GM19455 (cell line): ENCODE measurements at regions not wholly inside any gene's neighbourhood (a gene's known extent, or its start where the extent isn't known, plus 50 kb on each side); places are given as distances from the start of the nearest gene placed in this dataset.

Experiments used
- ATAC-seq: cut with Tn5 transposase; IDR thresholded peaks from one replicate; pipeline ENCODE4 v1.9.1; 2021; ENCODE audit not compliant: unreplicated experiment

DNA sequence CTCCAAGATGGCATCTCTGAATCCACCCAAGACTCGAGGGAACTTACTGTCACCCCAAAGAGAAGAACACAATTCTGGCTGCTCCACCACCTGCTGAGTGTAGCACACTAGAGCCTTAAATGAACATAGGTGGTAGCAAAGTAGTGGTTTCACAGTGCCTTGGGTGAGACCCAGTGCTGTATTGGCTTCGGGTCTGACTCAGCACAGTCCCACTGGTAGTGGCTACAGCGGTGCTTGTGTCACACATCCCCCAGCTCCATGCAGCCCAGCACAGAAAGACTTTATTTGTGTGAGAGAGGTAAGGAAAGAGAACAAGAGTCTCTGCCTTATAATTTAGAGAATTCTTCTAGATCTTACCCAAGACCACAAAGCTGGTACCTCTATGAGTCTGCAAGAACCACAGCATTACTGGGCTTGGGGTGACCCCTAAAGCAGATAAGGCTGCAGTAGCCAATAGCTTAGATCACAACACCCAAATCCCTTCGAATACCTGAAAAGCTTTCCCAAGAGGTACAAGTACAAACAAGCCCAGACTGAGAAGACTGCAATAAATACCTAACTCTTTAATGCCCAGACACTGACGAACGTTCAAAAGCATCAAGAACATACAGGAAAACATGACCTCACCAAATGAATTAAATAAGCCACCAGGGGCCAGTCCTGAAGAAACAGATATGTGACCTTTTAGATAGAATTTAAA is 83.3 kb upstream of the SLC38A4 start:
- no peak for ATAC-seq

DNA sequence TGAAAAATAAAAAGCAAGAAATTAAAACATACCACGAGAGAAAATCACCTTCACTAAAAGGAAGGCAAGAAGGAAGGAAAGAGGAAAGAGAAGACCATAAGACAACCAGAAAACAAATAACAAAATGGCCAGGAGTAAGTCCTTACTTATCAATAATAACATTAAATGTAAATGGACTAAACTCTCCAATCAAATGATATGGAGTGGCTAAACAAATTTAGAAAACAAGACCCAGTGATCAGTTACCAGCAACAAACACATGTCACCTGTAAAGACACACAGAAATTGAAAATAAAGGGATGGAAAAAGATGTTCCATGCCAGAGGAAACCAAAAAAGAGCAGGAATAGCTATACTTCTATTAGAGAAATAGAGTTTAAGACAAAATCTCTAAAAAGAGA is 85.0 kb upstream of the SLC38A4 start:
- no peak for ATAC-seq

DNA sequence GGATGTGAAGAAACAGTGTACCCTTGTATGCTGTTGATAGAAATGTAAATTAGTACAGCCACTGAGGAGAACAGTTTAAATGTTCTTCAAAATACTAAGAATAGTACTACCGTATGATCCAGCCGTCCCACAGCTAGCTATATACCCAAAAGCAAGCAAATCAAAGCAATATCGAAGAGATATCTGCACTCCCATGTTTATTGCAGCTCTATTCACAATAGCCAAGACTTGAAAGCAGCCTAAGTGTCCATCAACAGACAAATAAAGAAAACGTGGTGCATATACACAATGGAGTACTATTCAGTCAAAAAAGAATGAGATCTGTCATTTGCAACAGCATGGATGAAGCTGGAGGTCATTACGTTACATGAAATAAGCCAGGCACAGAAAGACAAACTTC is 88.5 kb upstream of the SLC38A4 start:
- no peak for ATAC-seq

DNA sequence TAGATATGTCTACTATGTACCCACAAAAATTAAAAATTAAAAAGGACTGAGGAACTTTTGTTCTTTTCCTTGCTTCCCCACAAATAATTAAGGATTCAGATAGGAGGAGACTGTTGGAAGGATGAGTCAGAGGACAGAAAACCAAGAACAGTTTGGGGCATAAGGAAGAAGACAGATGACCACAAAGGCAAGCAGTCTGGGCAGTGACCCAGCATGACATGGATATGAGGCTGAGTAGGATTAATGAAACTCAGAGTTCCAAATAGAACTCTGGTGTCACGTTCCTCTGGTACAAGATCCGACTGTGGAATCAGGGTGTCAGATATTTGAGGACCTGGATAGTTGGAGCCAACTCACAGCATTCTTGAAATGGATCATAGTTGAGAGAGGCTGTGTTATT is 89.3 kb upstream of the SLC38A4 start:
- no peak for ATAC-seq

DNA sequence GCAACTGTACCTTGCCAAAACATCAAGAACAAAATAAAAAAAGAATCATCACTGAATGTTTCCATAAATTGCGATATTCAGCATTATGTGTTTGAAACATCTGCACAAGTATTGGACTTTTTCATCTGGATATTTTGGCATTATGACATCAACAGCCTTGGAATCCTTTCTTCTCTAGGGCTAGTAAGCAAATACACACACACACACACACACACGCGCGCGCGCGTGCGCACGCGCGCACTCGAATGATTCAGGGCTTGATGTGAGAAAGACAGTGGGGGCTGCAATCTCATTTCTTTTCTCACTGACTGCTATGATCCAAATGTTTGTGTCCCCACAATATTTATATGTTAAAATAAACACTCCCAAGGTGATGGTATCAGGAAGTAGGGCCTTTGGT is 90.0 kb upstream of the SLC38A4 start:
- ATAC-seq = no peak

DNA sequence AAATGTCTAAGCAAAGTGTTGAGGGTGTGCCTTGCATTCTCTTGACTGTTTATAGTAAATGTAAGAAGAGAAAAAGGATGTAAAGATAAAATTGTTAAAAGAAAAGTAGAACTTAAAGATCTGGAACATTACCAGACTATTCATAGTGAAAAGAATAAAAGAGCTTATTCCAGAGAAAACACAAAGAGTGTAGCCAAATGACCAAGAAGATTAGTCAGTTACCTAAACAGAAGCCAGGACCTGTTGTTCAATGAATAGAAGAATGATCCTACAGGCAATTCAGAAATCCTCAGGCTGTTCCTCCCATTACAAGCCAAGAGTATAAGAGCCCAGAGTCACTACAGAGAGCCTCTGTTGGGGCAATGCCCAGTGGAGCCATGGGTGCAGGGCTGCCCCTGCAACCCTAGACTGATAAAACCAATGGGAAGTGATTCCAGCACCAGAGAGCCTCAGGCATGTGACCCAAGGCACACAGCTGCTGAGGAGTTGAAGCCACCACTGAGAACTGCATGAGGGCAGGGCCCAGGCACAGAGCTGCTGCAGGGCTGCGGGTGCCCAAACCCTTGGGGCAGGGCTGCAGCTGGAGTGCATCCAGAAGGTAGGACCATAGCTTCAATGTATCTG is 91.1 kb upstream of the SLC38A4 start:
- ATAC-seq = no peak

DNA sequence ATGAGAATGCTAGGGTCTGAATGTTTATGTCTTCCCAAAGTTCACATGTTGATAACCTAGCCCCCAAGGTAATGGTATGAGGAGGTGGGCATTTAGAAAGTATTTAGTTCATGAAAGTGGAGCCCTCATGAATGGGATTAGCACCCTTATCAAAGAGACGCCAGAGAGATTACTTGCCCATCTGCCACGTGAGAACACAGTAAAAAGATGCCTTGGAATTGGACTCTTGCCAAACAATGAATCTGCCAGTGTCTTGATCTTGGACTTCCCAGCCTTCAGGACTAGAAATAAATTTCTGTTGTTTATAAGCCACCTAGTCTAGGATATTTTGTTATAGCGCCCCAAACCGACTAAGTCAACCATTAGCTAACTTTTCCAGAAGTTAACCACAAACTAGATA is 92.0 kb upstream of the SLC38A4 start:
- ATAC-seq = no peak

DNA sequence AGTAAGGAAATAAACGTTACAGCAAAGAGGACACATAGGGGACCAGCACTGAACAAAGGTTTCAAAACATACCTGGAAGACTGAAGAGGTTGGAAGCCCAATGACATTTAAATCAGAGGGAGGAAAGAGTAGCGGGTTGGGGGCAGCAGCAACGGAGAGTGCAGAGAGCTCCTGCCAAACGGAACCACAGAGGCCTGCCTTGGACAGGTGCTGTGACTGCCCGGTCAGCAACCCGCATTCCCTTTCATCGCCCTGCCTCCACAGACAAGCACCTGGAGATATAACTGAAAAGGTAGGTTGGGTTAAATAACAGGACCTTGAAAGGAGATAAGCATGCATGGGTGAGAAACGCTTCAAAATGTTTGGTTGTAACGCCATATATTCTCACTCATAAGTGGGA is 92.8 kb upstream of the SLC38A4 start:
- ATAC-seq = no peak

DNA sequence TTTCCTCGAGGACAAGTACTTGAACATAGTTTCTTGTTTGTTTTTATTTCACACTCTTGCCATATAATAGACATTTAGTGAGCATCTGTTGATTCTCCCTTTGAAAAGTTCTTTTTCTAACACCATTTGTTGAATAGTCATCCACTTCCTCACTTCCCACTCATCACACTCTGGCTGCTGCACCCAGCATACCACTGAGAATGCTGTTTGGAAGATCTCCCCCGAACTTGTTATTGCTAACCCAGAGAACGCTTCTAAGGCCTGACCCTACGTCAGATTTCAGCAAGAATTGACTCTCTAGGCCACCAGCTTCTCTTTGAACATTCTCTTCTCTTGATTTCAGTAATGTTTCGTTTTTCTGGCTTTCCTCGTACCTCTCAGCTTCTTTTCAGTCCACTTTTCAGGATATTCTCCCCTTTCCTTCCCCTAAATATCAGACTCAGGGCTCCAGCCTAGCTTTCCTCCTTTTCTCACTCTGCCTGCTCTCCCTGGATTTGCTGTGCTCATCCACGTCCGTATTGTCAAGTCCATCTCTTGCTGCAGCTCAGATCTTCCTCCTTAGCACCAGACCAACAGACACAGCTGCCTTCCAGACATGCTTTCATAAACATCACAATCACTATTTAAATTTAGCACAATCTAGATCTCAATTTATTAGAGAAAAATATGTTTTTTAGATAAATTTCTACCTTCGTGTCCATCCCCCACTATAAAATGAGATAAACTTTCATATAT is 94.0 kb upstream of the SLC38A4 start:
- ATAC-seq = no peak

DNA sequence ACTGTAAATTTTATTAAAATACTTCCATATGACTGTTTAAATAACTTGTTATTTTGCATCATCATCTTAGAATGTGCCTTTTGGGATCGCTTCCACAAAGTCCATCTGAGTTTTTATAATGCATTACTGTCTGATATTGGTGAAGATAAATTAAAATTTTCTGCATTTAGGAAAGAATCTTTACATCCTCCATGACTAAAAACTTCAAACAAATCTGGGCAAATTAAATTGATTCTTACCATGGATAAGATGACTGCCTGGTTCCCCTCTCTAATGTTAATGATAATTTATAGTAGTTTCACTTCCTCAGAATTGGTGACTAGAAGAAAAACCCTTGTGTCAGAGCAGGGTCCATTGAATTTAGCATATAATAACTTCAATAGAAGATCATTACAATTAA is 94.7 kb upstream of the SLC38A4 start:
- ATAC-seq = no peak

DNA sequence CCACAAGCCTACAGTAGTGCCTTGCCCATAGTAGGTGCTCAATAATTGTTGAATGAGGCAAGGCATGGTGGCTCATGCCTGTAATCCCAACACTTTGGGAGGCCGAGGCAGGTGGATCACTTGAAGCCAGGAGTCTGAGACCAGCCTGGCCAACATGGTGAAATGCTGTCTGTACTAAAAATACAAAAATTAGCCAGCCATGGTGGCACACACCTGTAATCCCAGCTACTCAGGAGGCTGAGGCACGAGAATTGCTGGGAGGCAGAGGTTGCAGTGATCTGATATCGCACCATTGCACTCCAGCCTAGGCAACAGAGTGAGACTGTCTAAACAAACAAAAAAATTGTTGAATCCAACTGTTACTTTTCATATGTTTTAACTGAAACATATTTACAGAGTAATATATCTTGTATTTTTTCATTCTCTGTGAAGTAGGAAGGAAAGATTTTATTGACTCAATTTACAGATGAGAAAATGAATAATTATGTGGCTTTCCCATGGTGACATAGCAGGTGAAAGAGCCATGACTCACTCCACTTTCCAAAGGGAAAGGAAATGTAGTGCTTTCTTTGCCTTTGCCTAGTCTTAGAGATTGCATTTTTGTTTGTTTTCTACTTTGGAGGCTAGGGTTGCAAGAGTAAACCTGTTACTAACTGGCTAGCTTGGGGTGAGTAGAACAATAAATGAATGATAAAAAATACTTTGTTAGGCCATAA is 95.4 kb upstream of the SLC38A4 start:
- ATAC-seq = no peak

DNA sequence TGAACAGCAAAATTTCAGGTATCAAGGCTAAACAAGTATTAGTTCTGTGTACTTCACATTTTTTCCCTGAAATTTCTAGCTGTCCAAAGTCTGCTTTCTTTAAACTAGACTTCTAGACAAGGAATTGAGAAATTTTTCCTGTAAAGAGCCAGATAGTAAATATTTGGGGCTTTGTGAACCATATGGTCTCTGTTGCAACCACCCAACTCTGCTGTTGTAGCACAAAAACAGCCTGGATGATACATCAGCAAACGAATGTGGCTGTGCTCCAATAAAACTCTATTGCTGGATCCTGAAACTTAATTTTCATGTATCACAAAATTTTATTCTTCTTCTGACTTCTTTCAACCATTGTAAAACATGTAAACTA is 96.0 kb upstream of the SLC38A4 start:
- ATAC-seq = no peak

DNA sequence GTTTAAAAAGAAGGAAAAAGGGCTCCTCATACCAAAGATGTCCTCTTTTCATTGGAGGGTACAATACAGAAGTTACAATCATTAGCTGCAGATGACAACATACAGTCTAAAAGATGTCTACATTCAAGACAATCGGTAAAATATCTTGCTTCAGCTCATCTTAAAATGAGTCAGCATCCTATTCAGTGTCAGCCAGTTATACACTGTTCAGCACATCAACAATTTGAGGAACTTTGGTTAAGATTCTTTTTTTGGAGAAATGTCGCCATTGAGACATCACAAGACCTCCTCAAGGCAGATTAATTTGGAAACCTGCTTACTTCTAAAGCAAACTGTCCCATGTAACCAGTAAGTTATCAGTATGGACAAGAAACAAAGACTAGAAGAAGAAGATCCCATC is 100.7 kb upstream of the SLC38A4 start:
- ATAC-seq = no peak

DNA sequence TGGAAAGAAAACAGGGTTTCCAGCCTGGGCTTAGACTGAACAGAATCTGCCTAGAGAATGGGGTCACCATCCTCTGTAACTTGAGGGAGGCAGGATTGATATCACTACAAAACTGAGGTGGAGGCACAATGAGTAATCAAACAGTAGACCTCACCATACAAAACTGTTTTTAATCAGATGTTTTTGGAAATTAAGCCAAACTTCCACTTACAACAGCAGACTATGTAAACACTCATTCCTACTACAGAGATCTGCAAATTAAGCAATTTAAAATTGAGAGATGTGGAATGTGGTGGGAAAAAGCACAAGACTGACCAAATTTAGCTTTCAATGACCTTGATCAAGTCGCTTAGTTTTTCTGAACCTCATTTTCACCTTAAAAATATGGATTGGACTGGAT is 104.3 kb upstream of the SLC38A4 start:
- no peak for ATAC-seq

DNA sequence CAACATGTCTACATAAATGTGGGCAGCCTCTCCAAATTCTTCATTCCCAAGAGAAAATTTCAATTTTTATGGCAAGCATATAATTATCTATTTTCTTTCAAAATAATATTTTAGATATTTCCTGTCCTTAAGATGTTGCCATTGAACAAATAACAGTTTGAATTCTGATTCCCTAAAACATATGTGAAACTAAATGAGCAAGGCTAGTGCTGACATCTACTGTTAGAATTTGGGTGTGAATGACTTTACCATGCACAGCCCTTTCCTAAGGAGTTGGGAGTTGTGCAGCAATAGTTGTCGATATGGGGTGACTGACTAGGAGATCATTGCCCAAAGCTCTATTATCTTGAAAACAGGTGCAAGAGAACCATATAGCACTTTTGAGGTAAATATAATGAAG is 108.2 kb upstream of the SLC38A4 start:
- ATAC-seq = no peak

DNA sequence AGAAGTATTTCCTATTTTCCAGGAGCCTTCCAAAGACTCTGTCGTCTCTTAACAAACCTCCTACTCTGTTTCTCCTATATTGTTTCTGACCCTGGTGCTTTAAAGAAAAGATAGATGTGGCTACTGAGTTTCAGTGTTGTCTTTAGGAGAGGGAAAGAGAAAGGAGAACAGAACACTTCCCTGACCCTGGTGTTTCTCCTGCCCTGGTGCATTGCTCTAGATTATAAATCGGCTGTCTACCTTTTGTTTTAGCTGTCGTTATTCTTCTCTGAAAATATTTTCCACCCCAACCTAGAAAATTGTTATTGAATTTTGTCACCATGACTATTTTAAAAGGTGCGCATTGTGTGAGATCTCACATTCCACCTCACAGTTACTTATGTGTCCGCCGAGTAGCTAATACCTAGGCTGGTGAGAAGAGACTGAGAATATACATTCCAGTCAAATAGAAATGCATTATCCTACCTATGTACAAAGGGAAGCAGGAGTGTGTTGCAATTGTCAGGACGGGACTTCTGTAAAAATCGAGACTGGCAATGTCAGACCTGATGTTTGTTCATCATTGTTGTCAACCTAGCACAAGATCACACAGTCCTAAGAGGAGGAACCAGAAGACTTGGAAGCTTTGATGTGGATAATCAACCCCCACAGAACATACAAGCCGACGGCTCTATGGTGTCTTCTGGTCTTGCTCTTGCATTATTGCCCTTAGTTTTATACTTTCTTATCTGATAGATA is 108.7 kb upstream of the SLC38A4 start:
- no peak for ATAC-seq

DNA sequence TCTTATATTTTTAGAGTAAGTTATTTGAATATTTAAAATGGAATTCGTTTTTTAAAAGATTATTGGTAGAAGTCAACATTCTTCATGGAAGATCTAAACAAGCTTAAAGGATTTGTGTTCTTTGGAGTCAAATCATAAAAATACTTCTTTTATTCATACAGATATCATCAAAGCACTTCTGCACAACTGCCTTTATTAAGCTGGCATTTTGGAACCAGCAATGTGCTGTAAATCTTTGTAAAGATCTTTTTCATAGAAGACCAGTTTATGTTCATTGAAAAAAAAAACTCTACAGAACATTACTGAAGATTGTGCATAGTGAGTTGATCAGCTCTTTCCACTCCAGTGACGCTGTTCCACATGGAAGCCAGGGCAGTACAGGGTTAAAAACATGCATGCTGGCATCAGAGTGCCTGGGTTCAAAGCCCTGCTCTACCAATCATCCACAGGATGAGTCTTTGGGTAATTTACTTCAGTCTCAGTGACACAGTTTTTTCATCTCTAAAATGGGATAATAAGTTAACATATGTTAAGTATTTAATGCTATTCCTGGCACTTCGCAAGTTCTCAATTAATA is 109.6 kb upstream of the SLC38A4 start:
- no peak for ATAC-seq

DNA sequence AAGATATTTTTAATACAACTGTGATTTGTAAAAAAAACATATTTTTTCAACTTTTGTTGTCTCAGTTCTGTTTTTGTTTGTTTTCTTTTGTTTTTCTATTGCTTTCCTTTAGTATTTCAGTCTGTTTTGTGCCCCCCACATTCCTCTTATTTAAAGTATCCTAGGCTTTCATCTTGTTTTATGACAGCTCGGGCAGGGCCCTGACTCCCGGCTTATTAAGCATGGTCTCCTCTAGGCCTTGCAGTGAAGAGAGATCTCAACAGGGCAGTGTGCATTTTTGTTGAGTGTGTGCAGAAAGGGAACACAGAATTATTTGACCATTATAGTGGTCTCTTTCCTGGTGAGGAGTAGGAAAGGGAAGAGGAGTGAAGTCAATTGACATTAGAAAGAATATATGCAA is 110.2 kb upstream of the SLC38A4 start:
- ATAC-seq = no peak

DNA sequence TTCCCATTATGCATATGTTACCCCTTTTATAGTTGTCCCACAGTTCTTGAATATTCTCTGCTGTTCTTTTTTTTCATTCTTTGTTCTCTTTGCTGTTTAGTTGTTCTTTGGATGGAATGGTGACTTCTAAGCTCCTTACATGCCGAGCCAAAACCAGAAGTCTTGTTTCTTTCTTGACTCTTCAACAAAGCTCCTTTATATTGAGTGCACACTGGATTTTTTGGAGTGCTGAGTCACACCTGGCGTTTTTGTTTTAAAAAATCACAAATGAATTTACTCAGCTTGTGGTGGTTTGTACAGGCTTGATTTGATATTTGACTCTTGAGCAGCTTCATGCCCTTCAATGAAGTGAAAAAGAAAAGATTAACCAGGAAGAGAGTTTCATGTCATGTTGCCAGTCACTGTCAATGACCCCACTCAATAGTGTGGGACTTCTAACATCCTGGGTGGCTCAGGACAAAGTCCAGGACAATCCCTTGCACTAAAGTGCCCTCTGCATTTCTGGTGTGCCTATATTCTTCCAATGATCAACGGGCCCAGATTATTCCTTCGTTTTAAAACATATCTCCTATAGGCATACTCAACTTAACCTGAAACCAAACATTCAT is 112.4 kb upstream of the SLC38A4 start:
- ATAC-seq = no peak

DNA sequence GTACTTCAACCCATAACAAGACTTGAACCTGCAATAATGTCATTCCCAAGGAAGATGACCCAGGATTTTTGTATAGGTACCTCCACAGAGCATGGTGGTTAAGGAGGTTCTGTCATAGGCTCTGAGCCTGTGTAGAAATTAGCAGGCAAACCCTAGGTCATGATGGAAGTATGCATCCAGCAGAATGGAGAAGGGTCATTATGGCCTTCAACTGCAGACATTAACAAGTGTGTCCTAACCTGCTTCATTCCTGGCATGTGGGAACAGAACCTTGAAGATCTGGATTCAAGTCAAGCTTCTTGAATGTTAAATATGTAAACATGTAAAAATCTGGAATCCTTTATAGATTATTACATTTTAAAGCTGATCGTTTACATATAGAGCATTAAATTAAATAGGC is 116.2 kb upstream of the SLC38A4 start:
- no peak for ATAC-seq
